C4-2B (cell line): ENCODE measurements at regions not wholly inside any gene's neighbourhood (a gene's known extent, or its start where the extent isn't known, plus 50 kb on each side); places are given as distances from the start of the nearest gene placed in this dataset.

Experiments
- H3K27ac ChIP-seq: fragments of 450-650 bp; 2 replicates; pipeline ENCODE4 v1.5.1; 2017
- CTCF ChIP-seq: fragments of 450-650 bp; conservative IDR thresholded peaks from 2 replicates; pipeline ENCODE4 v1.5.1; 2017; ENCODE audit warnings: mild to moderate bottlenecking
- ZFX ChIP-seq: fragments of 450-650 bp; IDR thresholded peaks from 2 replicates; pipeline ENCODE4 v1.6.1; 2017

- no peak overlapping the region for H3K27ac ChIP-seq
- TF ChIP-seq CTCF (no peak), ZFX (no peak)
Observed at GRCh38 chr2:58495806-58496205, 254.7 kb upstream of the FANCL start.

- no peak overlapping the region for H3K27ac ChIP-seq
- no peak for TF ChIP-seq ZFX
- TF ChIP-seq CTCF = no peak
Observed at GRCh38 chr2:58494071-58494501, 253.0 kb upstream of the FANCL start.

GRCh38 chr2:58484629-58485028 is 243.5 kb upstream of the FANCL start:
- H3K27ac ChIP-seq = no peak overlapping the region
- no peak for TF ChIP-seq ZFX
- no peak for TF ChIP-seq CTCF

- TF ChIP-seq ZFX = no peak
- TF ChIP-seq CTCF = no peak
- no peak overlapping the region for H3K27ac ChIP-seq
Observed at GRCh38 chr2:58484221-58484620, 243.1 kb upstream of the FANCL start.

GRCh38 chr2:58483307-58483706 is 242.2 kb upstream of the FANCL start:
- H3K27ac ChIP-seq = no peak overlapping the region
- TF ChIP-seq ZFX (no peak), CTCF (no peak)

- TF ChIP-seq CTCF (no peak), ZFX (no peak)
- no peak overlapping the region for H3K27ac ChIP-seq
Observed at GRCh38 chr2:58481670-58482069, 240.5 kb upstream of the FANCL start.

- TF ChIP-seq CTCF (no peak), ZFX (no peak)
- no peak overlapping the region for H3K27ac ChIP-seq
Observed at GRCh38 chr2:58480141-58480540, 239.0 kb upstream of the FANCL start.
